MM.1S (cell line): ENCODE measurements at regions not wholly inside any gene's neighbourhood (a gene's known extent, or its start where the extent isn't known, plus 50 kb on each side); places are given as distances from the start of the nearest gene placed in this dataset.

Experiments
- CTCF ChIP-seq: fragments of 300-600 bp; sonication (generic); IDR thresholded peaks from 2 replicates; pipeline ENCODE4 v1.5.1; 2016; ENCODE audit warnings: antibody characterized with exemption, low read length, mixed read lengths
- EZH2 ChIP-seq: fragments of 300-600 bp; sonication (generic); optimal IDR thresholded peaks from 2 replicates; pipeline ENCODE3; 2017; ENCODE audit warnings: low read depth, mild to moderate bottlenecking, antibody characterized with exemption, low read length, mixed read lengths

GRCh38 chr5:111649516-111649915 is 107.5 kb downstream of the NREP start:
- no peak for TF ChIP-seq EZH2
- no peak for TF ChIP-seq CTCF
